Osteocyte (in vitro differentiated cells): ENCODE measurements at regions not wholly inside any gene's neighbourhood (a gene's known extent, or its start where the extent isn't known, plus 50 kb on each side); places are given as distances from the start of the nearest gene placed in this dataset.

Source experiments
- DNase-seq: peaks from one replicate; pipeline ENCODE4 v3.0.0; 2021; ENCODE audit warnings: mixed read lengths; ENCODE audit not compliant: unreplicated experiment; ENCODE audit errors: extremely low spot score
- H3K27ac Mint-ChIP-seq: one replicate; pipeline ENCODE4 v1.8.0; 2021; ENCODE audit warnings: mild to moderate bottlenecking, mixed read lengths; ENCODE audit not compliant: unreplicated experiment
- H3K27me3 Mint-ChIP-seq: one replicate; pipeline ENCODE4 v1.8.0; 2021; ENCODE audit warnings: mixed read lengths; ENCODE audit not compliant: unreplicated experiment
- H3K36me3 Mint-ChIP-seq: one replicate; pipeline ENCODE4 v1.8.0; 2021; ENCODE audit warnings: mixed read lengths; ENCODE audit not compliant: unreplicated experiment
- H3K4me1 Mint-ChIP-seq: one replicate; pipeline ENCODE4 v1.8.0; 2021; ENCODE audit warnings: mixed read lengths; ENCODE audit not compliant: unreplicated experiment
- H3K4me3 Mint-ChIP-seq: one replicate; pipeline ENCODE4 v1.8.0; 2021; ENCODE audit warnings: mild to moderate bottlenecking, moderate library complexity, mixed read lengths; ENCODE audit not compliant: unreplicated experiment
- H3K9me3 Mint-ChIP-seq: one replicate; pipeline ENCODE4 v1.8.0; 2021; ENCODE audit warnings: mixed read lengths; ENCODE audit not compliant: unreplicated experiment
- TF ChIP-seq, protein P1 (sequence below): fragments of 200-600 bp; sonication (generic); IDR thresholded peaks from 2 replicates; pipeline ENCODE4 v1.5.0; 2021; ENCODE audit warnings: antibody characterized with exemption, mild to moderate bottlenecking, moderate library complexity

DNA sequence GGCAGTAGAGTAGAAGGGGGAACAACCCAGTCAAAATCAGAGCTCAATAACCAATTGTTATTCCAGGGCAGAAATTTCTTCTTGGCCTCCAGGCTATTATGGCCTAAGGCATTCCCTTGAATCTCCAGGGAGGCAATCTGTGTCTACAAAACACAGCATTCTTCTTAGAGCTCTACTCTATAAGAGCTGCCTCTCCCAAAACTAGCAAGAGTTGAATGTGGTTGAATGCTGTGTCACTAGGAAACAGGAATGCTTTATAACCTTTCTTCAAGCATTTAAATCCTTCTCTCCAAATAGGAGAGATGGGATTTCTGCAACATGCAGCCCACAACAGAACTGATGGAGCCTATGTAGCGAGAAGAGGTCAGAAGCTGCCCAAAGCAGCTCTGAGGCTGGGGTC is 97.1 kb upstream of the APC start:
- Mint-ChIP-seq H3K4me3 (no peak overlapping the region), H3K4me1 (peaks cover 3% of the 10 kb centered on the region), H3K27me3 (peaks cover 6% of the 10 kb centered on the region), H3K9me3 (no peaks in the 10 kb centered on the region), H3K27ac (no peak overlapping the region), H3K36me3 (no peaks in the 10 kb centered on the region)
- no peak for DNase-seq
- TF ChIP-seq, protein P1, sequence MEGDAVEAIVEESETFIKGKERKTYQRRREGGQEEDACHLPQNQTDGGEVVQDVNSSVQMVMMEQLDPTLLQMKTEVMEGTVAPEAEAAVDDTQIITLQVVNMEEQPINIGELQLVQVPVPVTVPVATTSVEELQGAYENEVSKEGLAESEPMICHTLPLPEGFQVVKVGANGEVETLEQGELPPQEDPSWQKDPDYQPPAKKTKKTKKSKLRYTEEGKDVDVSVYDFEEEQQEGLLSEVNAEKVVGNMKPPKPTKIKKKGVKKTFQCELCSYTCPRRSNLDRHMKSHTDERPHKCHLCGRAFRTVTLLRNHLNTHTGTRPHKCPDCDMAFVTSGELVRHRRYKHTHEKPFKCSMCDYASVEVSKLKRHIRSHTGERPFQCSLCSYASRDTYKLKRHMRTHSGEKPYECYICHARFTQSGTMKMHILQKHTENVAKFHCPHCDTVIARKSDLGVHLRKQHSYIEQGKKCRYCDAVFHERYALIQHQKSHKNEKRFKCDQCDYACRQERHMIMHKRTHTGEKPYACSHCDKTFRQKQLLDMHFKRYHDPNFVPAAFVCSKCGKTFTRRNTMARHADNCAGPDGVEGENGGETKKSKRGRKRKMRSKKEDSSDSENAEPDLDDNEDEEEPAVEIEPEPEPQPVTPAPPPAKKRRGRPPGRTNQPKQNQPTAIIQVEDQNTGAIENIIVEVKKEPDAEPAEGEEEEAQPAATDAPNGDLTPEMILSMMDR: no peak

DNA sequence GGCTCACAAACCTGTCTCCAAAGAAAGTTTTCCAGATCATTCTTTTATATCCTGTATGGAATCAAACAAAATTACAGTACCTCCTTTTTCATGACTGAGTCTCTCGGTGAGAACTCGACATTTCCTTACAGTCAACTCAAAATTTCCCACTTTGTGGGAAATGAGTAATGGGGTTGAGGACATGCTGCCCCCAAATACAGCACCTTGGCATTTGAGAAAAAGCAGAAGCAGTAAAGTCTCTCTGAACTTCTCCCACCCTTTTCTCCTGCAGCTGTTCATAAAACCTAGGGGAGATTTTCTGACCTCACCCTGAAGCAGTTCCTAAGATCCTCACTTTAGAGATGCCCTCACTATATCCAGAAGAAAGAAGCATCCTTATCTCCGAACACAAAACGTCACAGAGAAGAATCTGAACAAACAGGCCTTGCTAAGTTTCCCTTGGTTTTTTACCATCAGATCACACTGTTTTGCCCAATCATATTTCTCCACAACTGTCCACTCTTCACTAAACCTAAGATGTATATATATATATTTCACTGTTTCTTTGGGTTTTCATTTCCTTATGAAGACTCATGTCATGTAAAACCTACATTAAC is 96.1 kb upstream of the APC start:
- no peaks in the 10 kb centered on the region for H3K36me3 Mint-ChIP-seq
- H3K9me3 Mint-ChIP-seq: no peaks in the 10 kb centered on the region
- no peak overlapping the region for H3K27ac Mint-ChIP-seq
- peaks cover 6% of the 10 kb centered on the region for H3K27me3 Mint-ChIP-seq
- H3K4me3 Mint-ChIP-seq: no peak overlapping the region
- TF ChIP-seq, protein P1: no peak
- no peak for DNase-seq
- H3K4me1 Mint-ChIP-seq: peaks cover 3% of the 10 kb centered on the region

DNA sequence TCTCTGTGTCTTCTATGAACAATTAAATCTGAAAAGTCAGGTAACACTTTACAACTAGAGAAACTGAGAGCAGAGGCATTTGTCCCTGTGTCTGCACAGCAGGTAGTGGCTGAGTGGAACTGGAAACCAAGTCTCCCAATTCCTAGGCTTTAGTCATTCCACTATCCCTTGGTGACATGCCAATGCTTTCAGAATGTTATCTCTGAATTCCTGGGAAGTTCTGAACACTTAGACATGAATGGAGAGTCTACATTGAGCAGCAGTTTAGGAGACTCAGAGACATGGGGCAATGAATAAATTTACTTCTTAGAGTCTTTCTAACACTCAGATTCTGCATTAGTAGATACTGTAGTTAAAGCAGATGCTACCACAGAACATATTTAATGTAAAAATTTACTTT is 94.8 kb upstream of the APC start:
- no peaks in the 10 kb centered on the region for H3K36me3 Mint-ChIP-seq
- peaks cover 6% of the 10 kb centered on the region for H3K27me3 Mint-ChIP-seq
- no peak for DNase-seq
- no peaks in the 10 kb centered on the region for H3K9me3 Mint-ChIP-seq
- TF ChIP-seq, protein P1: no peak
- H3K4me1 Mint-ChIP-seq: peaks cover 3% of the 10 kb centered on the region
- H3K27ac Mint-ChIP-seq: no peak overlapping the region
- no peak overlapping the region for H3K4me3 Mint-ChIP-seq

DNA sequence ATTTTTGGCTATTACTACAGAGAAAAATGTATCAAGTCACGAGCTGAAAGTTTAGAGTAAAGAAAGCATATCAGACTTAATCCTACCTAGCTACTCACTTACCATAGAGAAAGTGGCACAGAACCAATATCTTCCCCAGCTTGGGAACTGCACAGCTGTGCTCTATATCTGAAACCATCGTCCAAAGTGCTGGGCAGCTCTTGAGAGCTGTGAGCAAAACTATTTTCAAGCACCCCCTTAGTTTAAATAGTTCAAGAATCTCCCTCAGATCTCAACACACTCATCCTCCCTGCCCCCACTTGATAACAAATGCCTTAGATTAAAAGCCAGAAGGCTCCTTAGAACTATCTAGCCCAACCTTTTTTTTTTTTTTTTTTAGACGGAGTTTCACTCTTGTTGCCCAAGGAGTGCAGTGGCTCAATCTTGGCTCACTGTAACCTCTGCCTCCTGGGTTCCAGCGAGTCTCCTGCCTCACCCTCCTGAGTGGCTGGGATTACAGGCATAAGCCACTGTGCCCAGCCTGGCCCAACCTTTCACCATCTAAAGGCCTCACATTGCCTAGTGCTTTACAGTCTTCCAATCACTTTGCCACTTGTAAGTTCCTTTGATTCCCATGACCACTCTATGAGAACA is 94.2 kb upstream of the APC start:
- TF ChIP-seq, protein P1: no peak
- Mint-ChIP-seq H3K27ac (no peak overlapping the region), H3K4me3 (no peak overlapping the region), H3K4me1 (peaks cover 3% of the 10 kb centered on the region), H3K27me3 (peaks cover 4% of the 10 kb centered on the region), H3K9me3 (no peaks in the 10 kb centered on the region), H3K36me3 (no peaks in the 10 kb centered on the region)
- DNase-seq: no peak

DNA sequence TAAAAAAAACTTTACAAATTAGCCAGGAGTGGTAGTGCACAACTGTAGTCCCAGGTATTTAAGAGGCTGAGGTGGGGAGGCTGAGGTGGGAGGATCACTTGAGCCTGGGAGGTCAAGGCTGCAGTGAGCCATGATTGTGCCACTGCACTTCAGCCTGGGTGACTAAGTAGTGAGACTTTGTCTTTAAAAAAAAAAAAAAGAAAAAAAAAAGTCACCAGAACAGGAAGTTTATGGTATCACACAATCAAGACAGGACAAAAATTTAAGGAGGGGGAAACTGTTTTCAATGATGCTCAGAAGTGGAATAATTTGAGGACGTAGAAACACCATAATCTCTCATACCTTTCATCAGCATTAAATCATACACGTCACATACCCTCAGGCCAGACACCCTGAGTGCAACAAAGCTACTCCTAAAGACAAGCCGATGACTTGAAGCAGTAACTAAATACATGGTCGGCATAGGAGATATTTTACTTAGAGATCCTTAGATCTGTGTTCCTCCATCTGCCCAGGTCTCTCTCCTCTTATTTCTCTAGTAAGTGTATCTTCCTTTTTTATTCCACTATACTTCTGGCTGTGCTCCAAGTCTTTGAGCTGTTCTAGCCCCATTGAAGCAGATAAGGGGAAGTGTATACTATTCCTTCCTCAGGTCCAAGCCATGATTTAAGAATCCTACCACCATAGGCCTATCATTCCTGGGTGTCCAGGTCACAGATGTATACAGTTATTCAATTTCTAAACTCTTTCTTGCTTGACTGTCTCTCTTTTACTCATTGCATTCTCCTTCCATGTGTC is 91.3 kb upstream of the APC start:
- Mint-ChIP-seq H3K9me3 (no peaks in the 10 kb centered on the region), H3K4me3 (no peak overlapping the region), H3K4me1 (no peaks in the 10 kb centered on the region), H3K27me3 (peaks cover 4% of the 10 kb centered on the region), H3K36me3 (no peaks in the 10 kb centered on the region), H3K27ac (no peak overlapping the region)
- TF ChIP-seq, protein P1: no peak
- no peak for DNase-seq
